GM12878 (cell line): ENCODE measurements at regions not wholly inside any gene's neighbourhood (a gene's known extent, or its start where the extent isn't known, plus 50 kb on each side); places are given as distances from the start of the nearest gene placed in this dataset.

Source experiments
- ATAC-seq: fragments of 200-7000 bp; cut with Tn5 transposase; 3 replicates; pipeline ENCODE4 v1.9.1; 2020; ENCODE audit warnings: mild to moderate bottlenecking, moderate library complexity
- BruUV-seq: library from RNA; stranded (reverse); fragments of 400-500 nt; replicated peaks from 2 replicates; lab custom pipeline; 2021; lab: Mats Ljungman, UMichigan
- CTCF ChIA-PET: fragments of 300-600 bp; sonication (Branson Sonifier 250); formaldehyde crosslinking; extraction: SDS; loops from one replicate; lab custom pipeline; 2021; ENCODE audit warnings: inconsistent platforms; lab: Yijun Ruan, JAX
- POLR2A ChIA-PET: fragments of 350-600 bp; formaldehyde crosslinking; extraction: SDS; loops from one replicate; lab custom pipeline; 2021; ENCODE audit warnings: inconsistent platforms; lab: Charles Lee
- RAD21 ChIA-PET: fragments of 300-600 bp; sonication (Branson Sonifier 250); formaldehyde crosslinking; loops from one replicate; lab custom pipeline; 2023; ENCODE audit warnings: antibody characterized with exemption; ENCODE audit not compliant: unreplicated experiment; lab: Charles Lee
- SMC1A ChIA-PET: fragments of 300-600 bp; sonication (Branson Sonifier 250); formaldehyde crosslinking; loops from one replicate; lab custom pipeline; 2023; ENCODE audit not compliant: unreplicated experiment, uncharacterized antibody; lab: Charles Lee
- DNase-seq: peaks from one replicate; pipeline ENCODE4 v3.0.0-alpha.2; 2011; ENCODE audit warnings: low read depth, low spot score
- FAIRE-seq: peaks from 3 replicates; lab custom pipeline; 2011; peaks lifted over from hg19 to GRCh38; lab: Jason Lieb, UNC
- H2AFZ ChIP-seq: 2 replicates; pipeline ENCODE4 v1.6.0; 2011; ENCODE audit warnings: low read depth, low read length, control low read depth; ENCODE audit not compliant: control insufficient read depth
- H3K27ac ChIP-seq: 2 replicates; pipeline ENCODE4 v1.5.1; 2011; ENCODE audit warnings: control low read depth; ENCODE audit not compliant: control insufficient read depth, insufficient read depth
- H3K27me3 ChIP-seq, 2 experiments: replicated peaks in 1 of 2; 2 replicates each; pipeline versions ENCODE4 v1.6.0 to v1.6.1; 2011; ENCODE audit warnings: low read length in 1 of 2; ENCODE audit not compliant: control insufficient read depth in 2 of 2, insufficient read depth in 2 of 2
- H3K36me3 ChIP-seq, 2 experiments: 2 replicates each; pipeline ENCODE4 v1.5.1; 2011; ENCODE audit warnings: low read length in 1 of 2; ENCODE audit not compliant: control insufficient read depth in 2 of 2, insufficient read depth in 2 of 2
- H3K4me1 ChIP-seq: 2 replicates; pipeline ENCODE4 v1.6.1; 2011; ENCODE audit warnings: mild to moderate bottlenecking, low read length, moderate library complexity, mixed read lengths; ENCODE audit not compliant: control insufficient read depth, insufficient read depth
- H3K4me2 ChIP-seq: 2 replicates; pipeline ENCODE4 v1.6.0; 2011; ENCODE audit warnings: control low read depth; ENCODE audit not compliant: control insufficient read depth, insufficient read depth
- H3K4me3 ChIP-seq: fragments of 200-600 bp; sonication (generic); 2 replicates; pipeline ENCODE4 v1.5.1; 2016
- H3K79me2 ChIP-seq: 2 replicates; pipeline ENCODE4 v1.6.0; 2011; ENCODE audit warnings: low read length; ENCODE audit not compliant: control insufficient read depth, insufficient read depth
- H3K9ac ChIP-seq: 2 replicates; pipeline ENCODE4 v1.8.0; 2011; ENCODE audit warnings: low read length, control low read depth, mixed read lengths; ENCODE audit not compliant: control insufficient read depth, insufficient read depth
- H3K9me3 ChIP-seq: replicated peaks from 3 replicates; pipeline ENCODE4 v1.5.1; 2011; ENCODE audit warnings: mild to moderate bottlenecking, low read length; ENCODE audit not compliant: control insufficient read depth, insufficient read depth
- H4K20me1 ChIP-seq: 2 replicates; pipeline ENCODE4 v1.6.0; 2011; ENCODE audit not compliant: control insufficient read depth, insufficient read depth
- EP300 ChIP-seq, 2 experiments: fragments of 150-350 bp in 1 of 2; IDR thresholded peaks; 2 replicates each; pipeline ENCODE4 v1.6.1; 2011 to 2012; ENCODE audit warnings: low read depth in 2 of 2, low read length in 2 of 2, borderline replicate concordance in 1 of 2, improper control_type of control experiment in 1 of 2, inconsistent platforms in 1 of 2; ENCODE audit not compliant: control insufficient read depth in 1 of 2
- EZH2 ChIP-seq: IDR thresholded peaks from 2 replicates; pipeline ENCODE4 v1.6.1; 2012; ENCODE audit warnings: low read depth, mild to moderate bottlenecking, control low read depth, inconsistent platforms, low read length, borderline replicate concordance; ENCODE audit not compliant: control insufficient read depth
- GATAD2B ChIP-seq: fragments of 450-650 bp; conservative IDR thresholded peaks from 2 replicates; pipeline ENCODE4 v1.6.1; 2017; ENCODE audit warnings: low read depth, mild to moderate bottlenecking, moderate library complexity
- HDGF ChIP-seq: fragments of 450-650 bp; IDR thresholded peaks from 2 replicates; pipeline ENCODE4 v1.6.1; 2016; ENCODE audit warnings: antibody characterized with exemption
- MEF2B ChIP-seq: fragments of 450-650 bp; IDR thresholded peaks from 2 replicates; pipeline ENCODE4 v1.6.1; 2018; ENCODE audit warnings: mild to moderate bottlenecking, moderate library complexity; ENCODE audit not compliant: partially characterized antibody, poor library complexity, severe bottlenecking
- NFXL1 ChIP-seq: fragments of 450-650 bp; IDR thresholded peaks from 2 replicates; pipeline ENCODE4 v1.6.1; 2017; ENCODE audit warnings: antibody characterized with exemption, mild to moderate bottlenecking, borderline replicate concordance
- PRDM15 ChIP-seq: fragments of 450-650 bp; formaldehyde crosslinking; IDR thresholded peaks from 2 replicates; pipeline ENCODE4 v1.4.0; 2020; ENCODE audit warnings: mild to moderate bottlenecking, moderate library complexity
- RCOR1 ChIP-seq: conservative IDR thresholded peaks from 2 replicates; pipeline ENCODE4 v1.6.1; 2012; ENCODE audit warnings: low read depth, low read length, improper control_type of control experiment
- STAT1 ChIP-seq: fragments of 450-650 bp; conservative IDR thresholded peaks from 2 replicates; pipeline ENCODE4 v1.6.1; 2014; ENCODE audit warnings: antibody characterized with exemption, mild to moderate bottlenecking
- SUZ12 ChIP-seq: fragments of 200-600 bp; sonication (generic); IDR thresholded peaks from one replicate; pipeline ENCODE4 v1.6.1; 2018; ENCODE audit warnings: antibody characterized with exemption, mild to moderate bottlenecking; ENCODE audit not compliant: unreplicated experiment
- whole genome bisulfite sequencing: methylation state at CpG from one replicate; pipeline ENCODE4 v1.1.6; 2016; ENCODE audit warnings: low lambda C conversion rate; ENCODE audit not compliant: insufficient replicate concordance, insufficient coverage; ENCODE audit errors: missing lambda C conversion rate; 5-methylcytosine and 5-hydroxymethylcytosine counted together
- in situ Hi-C: fragments of 300-500 bp; cut with MboI; formaldehyde crosslinking; loops from 9 replicates; pipeline ENCODE4 v1.14.3; 2018; ENCODE audit warnings: mixed read lengths
- intact Hi-C: fragments of 100-400 bp; cut with micrococcal nuclease; formaldehyde crosslinking; loops from one replicate; pipeline ENCODE4 v1.14.2; 2022; ENCODE audit not compliant: unreplicated experiment

GRCh38 chr9:115790520-115790919 is 363.1 kb upstream of the PAPPA start:
- Histone ChIP-seq H3K4me1 (no peaks in the 10 kb centered on the region), H2AFZ (no peak overlapping the region), H3K79me2 (no peaks in the 10 kb centered on the region), H3K27ac (no peak overlapping the region), H3K36me3 (no peaks in the 10 kb centered on the region), H4K20me1 (no peaks in the 10 kb centered on the region), H3K4me3 (no peak overlapping the region), H3K9me3 (no peaks in the 10 kb centered on the region), H3K4me2 (no peak overlapping the region), H3K9ac (no peak overlapping the region), H3K27me3 (no peaks in the 10 kb centered on the region)
- FAIRE-seq (no peak), ATAC-seq (no peak), DNase-seq (no peak)
- intact Hi-C loops, result no loop called here
- ChIA-PET RAD21 (no interaction called here), CTCF (no interaction called here), POLR2A (no interaction called here), SMC1A (no interaction called here)
- WGBS, result 35% methylated on average over 6 of the region's 6 CpGs
- no TSS peak for BruUV-seq
- no peak for TF ChIP-seq EZH2
- TF ChIP-seq MEF2B, result no peak
- TF ChIP-seq STAT1, result no peak
- TF ChIP-seq SUZ12, result no peak
- TF ChIP-seq HDGF, result no peak
- no peak for TF ChIP-seq RCOR1
- no peak for TF ChIP-seq EP300 (IDR thresholded peaks at IDR 0.05; ENCODE audit: borderline replicate concordance in 1 of 2, control insufficient read depth in 1 of 2, low read depth in 2 of 2, low read length in 2 of 2)
- TF ChIP-seq NFXL1, result no peak
- in situ Hi-C loops, result no loop called here

GRCh38 chr9:115794921-115795475 is 358.6 kb upstream of the PAPPA start:
- in situ Hi-C loops, result no loop called here
- H2AFZ ChIP-seq, result no peak overlapping the region
- RAD21 ChIA-PET, result no interaction called here
- H3K9ac ChIP-seq, result no peak overlapping the region
- no TSS peak for BruUV-seq
- H3K4me1 ChIP-seq, result no peaks in the 10 kb centered on the region
- H3K27me3 ChIP-seq, result no peaks in the 10 kb centered on the region
- SMC1A ChIA-PET, result interaction anchor here (0.6 kb wide), 1 partner anchor 366 kb away, joined by 3 read pairs; no protein-coding TSS in a partner anchor
- no peak overlapping the region for H3K4me3 ChIP-seq
- intact Hi-C loops, result no loop called here
- no peak overlapping the region for H3K4me2 ChIP-seq
- 0% methylated on average over 1 of the region's 1 CpG for WGBS
- no peak for ATAC-seq
- no peak overlapping the region for H3K27ac ChIP-seq
- no peaks in the 10 kb centered on the region for H3K79me2 ChIP-seq
- no peak for FAIRE-seq
- no peaks in the 10 kb centered on the region for H3K9me3 ChIP-seq
- DNase-seq, result no peak
- no peaks in the 10 kb centered on the region for H4K20me1 ChIP-seq
- CTCF ChIA-PET, result no interaction called here
- H3K36me3 ChIP-seq, result no peaks in the 10 kb centered on the region
- POLR2A ChIA-PET, result no interaction called here
- no peak for TF ChIP-seq GATAD2B
- TF ChIP-seq PRDM15 (CRISPR knock-in tag), result no peak
